PC-9 (cell line): ENCODE measurements at regions not wholly inside any gene's neighbourhood (a gene's known extent, or its start where the extent isn't known, plus 50 kb on each side); places are given as distances from the start of the nearest gene placed in this dataset.

ENCODE experiments used
- BruUV-seq: library from RNA; stranded (reverse); fragments of 400-500 nt; replicated peaks from 2 replicates; lab custom pipeline; 2021; lab: Mats Ljungman, UMichigan
- CTCF ChIA-PET: fragments of 300-600 bp; sonication (Branson Sonifier 250); formaldehyde crosslinking; loops from one replicate; lab custom pipeline; 2022; ENCODE audit warnings: antibody characterized with exemption; lab: Charles Lee
- POLR2A ChIA-PET: fragments of 300-600 bp; sonication (Branson Sonifier 250); formaldehyde crosslinking; loops from one replicate; lab custom pipeline; 2022; ENCODE audit warnings: antibody characterized with exemption; ENCODE audit not compliant: unreplicated experiment; lab: Charles Lee
- DNase-seq, 2 experiments: peaks; one replicate each; pipeline versions ENCODE4 v3.0.0 to v3.0.0-alpha.2; 2015 to 2022; ENCODE audit warnings: mixed read lengths in 1 of 2
- H2AFZ ChIP-seq: fragments of 200-600 bp; sonication (generic); 2 replicates; pipeline ENCODE4 v1.8.1; 2017; ENCODE audit warnings: antibody characterized with exemption
- H3F3A ChIP-seq: fragments of 200-600 bp; sonication (generic); 2 replicates; pipeline ENCODE4 v1.8.1; 2017; ENCODE audit warnings: antibody characterized with exemption, mild to moderate bottlenecking, low read depth; ENCODE audit not compliant: insufficient read depth
- H3K27ac ChIP-seq: fragments of 200-600 bp; sonication (generic); 2 replicates; pipeline ENCODE4 v1.6.1; 2016; ENCODE audit warnings: mixed run types
- H3K27me3 ChIP-seq: fragments of 200-600 bp; sonication (generic); 2 replicates; pipeline ENCODE4 v1.6.1; 2016; ENCODE audit warnings: low read depth, mixed run types; ENCODE audit not compliant: insufficient read depth
- H3K36me3 ChIP-seq: fragments of 200-600 bp; sonication (generic); 2 replicates; pipeline ENCODE4 v1.6.1; 2016; ENCODE audit warnings: low read depth, mixed run types
- H3K4me1 ChIP-seq: fragments of 200-600 bp; sonication (generic); replicated peaks from 2 replicates; pipeline ENCODE4 v1.6.1; 2016; ENCODE audit warnings: mixed run types; ENCODE audit not compliant: insufficient read depth
- H3K4me2 ChIP-seq: fragments of 200-600 bp; sonication (generic); 2 replicates; pipeline ENCODE4 v1.6.1; 2017; ENCODE audit warnings: mixed run types
- H3K4me3 ChIP-seq: fragments of 200-600 bp; sonication (generic); 2 replicates; pipeline ENCODE4 v1.6.1; 2016; ENCODE audit warnings: mixed run types
- H3K79me2 ChIP-seq: fragments of 200-600 bp; sonication (generic); 2 replicates; pipeline ENCODE4 v1.6.1; 2017; ENCODE audit warnings: low read depth, mixed run types
- H3K9me2 ChIP-seq: fragments of 200-600 bp; sonication (generic); 2 replicates; pipeline ENCODE4 v1.8.1; 2017; ENCODE audit warnings: mild to moderate bottlenecking; ENCODE audit not compliant: insufficient read depth
- H3K9me3 ChIP-seq: fragments of 200-600 bp; sonication (generic); 2 replicates; pipeline ENCODE4 v1.8.1; 2016; ENCODE audit warnings: low read depth; ENCODE audit not compliant: insufficient read depth
- H4K20me1 ChIP-seq: fragments of 200-600 bp; sonication (generic); 2 replicates; pipeline ENCODE4 v1.8.1; 2017; ENCODE audit not compliant: insufficient read depth
- CTCF ChIP-seq: fragments of 200-600 bp; sonication (generic); conservative IDR thresholded peaks from 2 replicates; pipeline ENCODE4 v1.6.1; 2017; ENCODE audit warnings: mixed run types, antibody characterized with exemption, mild to moderate bottlenecking, moderate library complexity
- EZH2 ChIP-seq: fragments of 200-600 bp; sonication (generic); IDR thresholded peaks from 2 replicates; pipeline ENCODE4 v1.8.0; 2017; ENCODE audit warnings: antibody characterized with exemption, low read depth
- intact Hi-C: fragments of 100-400 bp; cut with micrococcal nuclease; formaldehyde crosslinking; loops from one replicate; pipeline ENCODE4 v1.10.0; 2022; ENCODE audit not compliant: unreplicated experiment

GRCh38 chr1:199953651-199954050, 73.9 kb upstream of the NR5A2 start:
- H3K9me2 ChIP-seq: no peaks in the 10 kb centered on the region
- no peaks in the 10 kb centered on the region for H3K79me2 ChIP-seq
- no peak overlapping the region for H3K4me3 ChIP-seq
- no peaks in the 10 kb centered on the region for H3F3A ChIP-seq
- H2AFZ ChIP-seq: no peak overlapping the region
- no peaks in the 10 kb centered on the region for H3K36me3 ChIP-seq
- H3K4me1 ChIP-seq: no peaks in the 10 kb centered on the region
- ChIA-PET CTCF (no interaction called here), POLR2A (no interaction called here)
- no peaks in the 10 kb centered on the region for H4K20me1 ChIP-seq
- DNase-seq: no peak
- no peak for TF ChIP-seq EZH2
- TF ChIP-seq CTCF: no peak
- BruUV-seq: no TSS peak
- intact Hi-C loops: no loop called here
- H3K27ac ChIP-seq: no peak overlapping the region
- H3K9me3 ChIP-seq: no peaks in the 10 kb centered on the region
- H3K4me2 ChIP-seq: no peak overlapping the region
- no peaks in the 10 kb centered on the region for H3K27me3 ChIP-seq

- Histone ChIP-seq H3K9me3 (no peaks in the 10 kb centered on the region), H3K4me1 (no peaks in the 10 kb centered on the region), H3K79me2 (no peaks in the 10 kb centered on the region), H3K4me2 (no peak overlapping the region), H3F3A (no peaks in the 10 kb centered on the region), H3K4me3 (no peak overlapping the region), H4K20me1 (no peaks in the 10 kb centered on the region), H3K27ac (no peak overlapping the region), H2AFZ (no peak overlapping the region), H3K27me3 (no peaks in the 10 kb centered on the region), H3K36me3 (no peaks in the 10 kb centered on the region), H3K9me2 (no peaks in the 10 kb centered on the region)
- no TSS peak for BruUV-seq
- CTCF ChIA-PET: no interaction called here
- DNase-seq: no peak
- TF ChIP-seq CTCF (no peak), EZH2 (no peak)
- POLR2A ChIA-PET: no interaction called here
- intact Hi-C loops: no loop called here
Observed at GRCh38 chr1:199954699-199955098, 72.8 kb upstream of the NR5A2 start.

- no peaks in the 10 kb centered on the region for H4K20me1 ChIP-seq
- no peak overlapping the region for H3K27ac ChIP-seq
- H3K79me2 ChIP-seq: no peaks in the 10 kb centered on the region
- no peaks in the 10 kb centered on the region for H3F3A ChIP-seq
- no peak overlapping the region for H3K4me3 ChIP-seq
- no peak for TF ChIP-seq EZH2
- TF ChIP-seq CTCF: no peak
- no peaks in the 10 kb centered on the region for H3K4me1 ChIP-seq
- no peaks in the 10 kb centered on the region for H3K9me2 ChIP-seq
- no peaks in the 10 kb centered on the region for H3K27me3 ChIP-seq
- no TSS peak for BruUV-seq
- CTCF ChIA-PET: no interaction called here
- intact Hi-C loops: no loop called here
- POLR2A ChIA-PET: no interaction called here
- no peak overlapping the region for H3K4me2 ChIP-seq
- H3K9me3 ChIP-seq: no peaks in the 10 kb centered on the region
- H3K36me3 ChIP-seq: no peaks in the 10 kb centered on the region
- H2AFZ ChIP-seq: no peak overlapping the region
- DNase-seq: no peak
Observed at GRCh38 chr1:199955235-199955634, 72.3 kb upstream of the NR5A2 start.
